Thyroid gland (tissue), 4 donors: ENCODE measurements at regions not wholly inside any gene's neighbourhood (a gene's known extent, or its start where the extent isn't known, plus 50 kb on each side); places are given as distances from the start of the nearest gene placed in this dataset.

Experiments
- POLR2A ChIP-seq, 2 donors: fragments of 450-650 bp; IDR thresholded peaks; one replicate each; pipeline ENCODE4 v1.6.1; 2017; ENCODE audit warnings: antibody characterized with exemption in 2 of 2, mild to moderate bottlenecking in 2 of 2, moderate library complexity in 1 of 2
- TF ChIP-seq, protein P1 (sequence below), 6 experiments: fragments of 200-600 bp in 3 of 6; fragments of 450-650 bp in 3 of 6; sonication (generic) in 3 of 6; IDR thresholded peaks; one replicate each; pipeline ENCODE4 v1.5.1; 2016 to 2019; ENCODE audit warnings: antibody characterized with exemption in 6 of 6, mild to moderate bottlenecking in 2 of 6, inconsistent platforms in 1 of 6, moderate library complexity in 1 of 6

DNA sequence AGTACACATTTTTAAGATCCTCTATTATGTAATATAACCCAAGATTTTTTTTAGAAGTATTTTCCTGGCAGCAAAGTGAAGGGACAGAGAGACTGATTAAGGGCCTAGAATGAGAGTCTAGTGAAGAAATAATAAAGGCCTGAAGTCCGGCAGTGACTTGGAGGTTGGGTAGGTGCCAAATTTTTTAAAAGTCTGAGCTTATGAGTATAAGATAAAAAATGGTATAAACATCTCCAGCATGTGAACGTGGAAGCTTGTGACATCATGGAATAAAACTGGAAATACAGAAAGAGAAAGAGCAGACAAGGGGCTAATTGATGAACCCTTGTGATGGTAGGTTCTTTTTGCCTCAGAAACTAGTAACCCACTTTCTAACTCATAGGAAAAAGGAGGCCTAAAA lies 174.6 kb downstream of the SUCLA2 start:
- TF ChIP-seq, protein P1, sequence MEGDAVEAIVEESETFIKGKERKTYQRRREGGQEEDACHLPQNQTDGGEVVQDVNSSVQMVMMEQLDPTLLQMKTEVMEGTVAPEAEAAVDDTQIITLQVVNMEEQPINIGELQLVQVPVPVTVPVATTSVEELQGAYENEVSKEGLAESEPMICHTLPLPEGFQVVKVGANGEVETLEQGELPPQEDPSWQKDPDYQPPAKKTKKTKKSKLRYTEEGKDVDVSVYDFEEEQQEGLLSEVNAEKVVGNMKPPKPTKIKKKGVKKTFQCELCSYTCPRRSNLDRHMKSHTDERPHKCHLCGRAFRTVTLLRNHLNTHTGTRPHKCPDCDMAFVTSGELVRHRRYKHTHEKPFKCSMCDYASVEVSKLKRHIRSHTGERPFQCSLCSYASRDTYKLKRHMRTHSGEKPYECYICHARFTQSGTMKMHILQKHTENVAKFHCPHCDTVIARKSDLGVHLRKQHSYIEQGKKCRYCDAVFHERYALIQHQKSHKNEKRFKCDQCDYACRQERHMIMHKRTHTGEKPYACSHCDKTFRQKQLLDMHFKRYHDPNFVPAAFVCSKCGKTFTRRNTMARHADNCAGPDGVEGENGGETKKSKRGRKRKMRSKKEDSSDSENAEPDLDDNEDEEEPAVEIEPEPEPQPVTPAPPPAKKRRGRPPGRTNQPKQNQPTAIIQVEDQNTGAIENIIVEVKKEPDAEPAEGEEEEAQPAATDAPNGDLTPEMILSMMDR (IDR thresholded peaks at IDR 0.05), result no peak
- TF ChIP-seq POLR2A (IDR thresholded peaks at IDR 0.05), result no peak
